Osteocyte (in vitro differentiated cells): ENCODE measurements at regions not wholly inside any gene's neighbourhood (a gene's known extent, or its start where the extent isn't known, plus 50 kb on each side); places are given as distances from the start of the nearest gene placed in this dataset.

ENCODE experiments used
- DNase-seq: peaks from one replicate; pipeline ENCODE4 v3.0.0; 2021; ENCODE audit warnings: mixed read lengths; ENCODE audit not compliant: unreplicated experiment; ENCODE audit errors: extremely low spot score
- H3K27ac Mint-ChIP-seq: one replicate; pipeline ENCODE4 v1.8.0; 2021; ENCODE audit warnings: mild to moderate bottlenecking, mixed read lengths; ENCODE audit not compliant: unreplicated experiment
- H3K27me3 Mint-ChIP-seq: one replicate; pipeline ENCODE4 v1.8.0; 2021; ENCODE audit warnings: mixed read lengths; ENCODE audit not compliant: unreplicated experiment
- H3K36me3 Mint-ChIP-seq: one replicate; pipeline ENCODE4 v1.8.0; 2021; ENCODE audit warnings: mixed read lengths; ENCODE audit not compliant: unreplicated experiment
- H3K4me1 Mint-ChIP-seq: one replicate; pipeline ENCODE4 v1.8.0; 2021; ENCODE audit warnings: mixed read lengths; ENCODE audit not compliant: unreplicated experiment
- H3K4me3 Mint-ChIP-seq: one replicate; pipeline ENCODE4 v1.8.0; 2021; ENCODE audit warnings: mild to moderate bottlenecking, moderate library complexity, mixed read lengths; ENCODE audit not compliant: unreplicated experiment
- H3K9me3 Mint-ChIP-seq: one replicate; pipeline ENCODE4 v1.8.0; 2021; ENCODE audit warnings: mixed read lengths; ENCODE audit not compliant: unreplicated experiment
- CTCF ChIP-seq: fragments of 200-600 bp; sonication (generic); IDR thresholded peaks from 2 replicates; pipeline ENCODE4 v1.5.0; 2021; ENCODE audit warnings: antibody characterized with exemption, mild to moderate bottlenecking, moderate library complexity

GRCh38 chr1:88375977-88376376 lies 308.1 kb upstream of the PKN2 start:
- TF ChIP-seq CTCF: no peak
- H3K4me1 Mint-ChIP-seq: no peaks in the 10 kb centered on the region
- H3K27ac Mint-ChIP-seq: no peak overlapping the region
- H3K9me3 Mint-ChIP-seq: no peaks in the 10 kb centered on the region
- H3K4me3 Mint-ChIP-seq: no peak overlapping the region
- no peaks in the 10 kb centered on the region for H3K36me3 Mint-ChIP-seq
- no peak for DNase-seq
- H3K27me3 Mint-ChIP-seq: no peaks in the 10 kb centered on the region

- no peak for DNase-seq
- Mint-ChIP-seq H3K4me3 (no peak overlapping the region), H3K27me3 (no peaks in the 10 kb centered on the region), H3K27ac (no peak overlapping the region), H3K4me1 (no peaks in the 10 kb centered on the region), H3K9me3 (no peaks in the 10 kb centered on the region), H3K36me3 (no peaks in the 10 kb centered on the region)
- no peak for TF ChIP-seq CTCF
These were observed 307.7 kb upstream of the PKN2 start for GRCh38 chr1:88376421-88376820.

DNA sequence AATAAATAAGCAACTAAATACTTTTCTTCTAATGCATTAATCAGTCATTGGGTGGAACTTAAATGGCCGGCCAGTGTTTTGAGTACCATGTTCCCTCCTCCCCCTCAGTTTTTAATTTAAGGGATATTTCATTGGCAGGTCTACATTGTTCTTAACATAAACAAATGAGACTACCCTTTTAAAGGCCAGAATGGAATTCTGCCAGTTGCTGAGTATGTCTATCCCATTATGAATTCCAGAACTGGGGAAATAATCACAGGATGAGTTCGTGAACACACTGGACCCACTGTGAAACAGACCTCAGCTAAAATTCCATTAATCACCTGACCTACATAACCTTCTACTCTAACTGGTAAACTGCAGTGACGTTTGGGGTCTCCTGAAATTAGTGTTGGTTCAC lies 305.5 kb upstream of the PKN2 start:
- DNase-seq: no peak
- Mint-ChIP-seq H3K4me1 (no peaks in the 10 kb centered on the region), H3K9me3 (no peaks in the 10 kb centered on the region), H3K27ac (no peak overlapping the region), H3K36me3 (no peaks in the 10 kb centered on the region), H3K27me3 (no peaks in the 10 kb centered on the region), H3K4me3 (no peak overlapping the region)
- TF ChIP-seq CTCF: no peak

DNA sequence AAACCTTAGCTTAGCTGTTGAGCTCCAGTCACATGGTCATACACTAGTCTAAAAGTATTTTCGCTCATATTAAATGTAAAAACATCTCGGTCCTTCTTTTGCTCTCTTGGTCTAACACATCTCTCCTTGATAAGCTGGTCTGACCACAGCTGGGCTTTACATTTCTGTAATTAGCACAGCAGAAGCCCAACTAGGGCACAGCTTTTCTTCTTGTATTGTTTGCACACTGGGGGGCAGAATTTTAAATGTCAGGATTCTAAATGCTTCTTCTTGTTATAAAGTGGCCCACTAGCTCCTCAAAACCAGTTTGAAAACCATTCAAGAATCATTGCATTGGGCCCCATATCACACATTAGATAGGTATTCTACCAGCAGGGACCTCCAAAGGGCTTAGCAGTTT lies 289.1 kb upstream of the PKN2 start:
- Mint-ChIP-seq H3K27ac (no peak overlapping the region), H3K36me3 (no peaks in the 10 kb centered on the region), H3K9me3 (peaks cover 20% of the 10 kb centered on the region), H3K4me1 (no peaks in the 10 kb centered on the region), H3K27me3 (no peaks in the 10 kb centered on the region), H3K4me3 (no peak overlapping the region)
- no peak for DNase-seq
- TF ChIP-seq CTCF: no peak

- H3K27me3 Mint-ChIP-seq: no peaks in the 10 kb centered on the region
- no peaks in the 10 kb centered on the region for H3K36me3 Mint-ChIP-seq
- no peak overlapping the region for H3K4me3 Mint-ChIP-seq
- no peaks in the 10 kb centered on the region for H3K4me1 Mint-ChIP-seq
- H3K27ac Mint-ChIP-seq: no peak overlapping the region
- DNase-seq: no peak
- H3K9me3 Mint-ChIP-seq: peaks cover 20% of the 10 kb centered on the region
- no peak for TF ChIP-seq CTCF
These were observed 285.7 kb upstream of the PKN2 start for GRCh38 chr1:88398338-88398737.
